Heart left ventricle (tissue), 16 donors: ENCODE measurements at regions not wholly inside any gene's neighbourhood (a gene's known extent, or its start where the extent isn't known, plus 50 kb on each side); places are given as distances from the start of the nearest gene placed in this dataset.

Experiments
- ATAC-seq, 4 donors: fragments of 200-7000 bp; cut with Tn5 transposase; one replicate each; pipeline ENCODE4 v1.9.1; 2020 to 2022; ENCODE audit warnings: moderate library complexity in 4 of 4, mild to moderate bottlenecking in 3 of 4, moderate number of reproducible peaks in 1 of 4
- DNase-seq, 5 donors: peaks; one replicate each; pipeline ENCODE4 v3.0.0-alpha.2; 2020
- H3K27ac ChIP-seq, 12 donors: fragments of 200-600 bp; sonication (generic) in 4 of 12; one replicate each; pipeline versions ENCODE4 v1.5.0 to v1.8.0; 2016 to 2022; ENCODE audit warnings: mild to moderate bottlenecking in 2 of 12
- H3K27me3 ChIP-seq, 9 donors: fragments of 200-600 bp; sonication (generic) in 2 of 9; one replicate each; pipeline versions ENCODE4 v1.5.1 to v1.8.0; 2016 to 2022; ENCODE audit warnings: mild to moderate bottlenecking in 3 of 9
- H3K36me3 ChIP-seq, 9 donors: fragments of 200-600 bp; sonication (generic) in 2 of 9; one replicate each; pipeline versions ENCODE4 v1.5.0 to v1.8.0; 2018 to 2022; ENCODE audit warnings: mild to moderate bottlenecking in 2 of 9
- H3K4me1 ChIP-seq, 12 donors: fragments of 200-600 bp; sonication (generic) in 4 of 12; one replicate each; pipeline versions ENCODE4 v1.5.0 to v1.8.0; 2016 to 2022; ENCODE audit warnings: mild to moderate bottlenecking in 3 of 12
- H3K4me3 ChIP-seq, 12 donors: fragments of 200-600 bp; sonication (generic) in 4 of 12; one replicate each; pipeline versions ENCODE4 v1.5.0 to v1.8.0; 2017 to 2022; ENCODE audit warnings: mild to moderate bottlenecking in 9 of 12, moderate library complexity in 4 of 12
- H3K9me3 ChIP-seq, 12 donors: fragments of 200-600 bp; sonication (generic) in 4 of 12; one replicate each; pipeline versions ENCODE4 v1.5.0 to v1.8.0; 2016 to 2022; ENCODE audit warnings: mild to moderate bottlenecking in 1 of 12
- CTCF ChIP-seq, 12 donors: fragments of 200-600 bp; sonication (generic) in 4 of 12; IDR thresholded peaks; one replicate each; pipeline versions ENCODE4 v1.5.0 to v1.8.0; 2018 to 2022; ENCODE audit warnings: antibody characterized with exemption in 12 of 12, mild to moderate bottlenecking in 5 of 12
- POLR2A ChIP-seq, 2 donors: fragments of 450-650 bp; IDR thresholded peaks; one replicate each; pipeline ENCODE4 v1.6.1; 2017; ENCODE audit warnings: antibody characterized with exemption in 2 of 2, mild to moderate bottlenecking in 2 of 2, moderate library complexity in 2 of 2
- WGBS, 4 donors: extraction: QIAGEN DNeasy Blood & Tissue Kit in 2 of 4; methylation state at CpG; one replicate each; pipeline versions ENCODE4 v1.1.5 to v1.1.7; 2013 to 2018; 5-methylcytosine and 5-hydroxymethylcytosine counted together
- intact Hi-C, 10 donors: fragments of 100-400 bp; cut with DNase I; formaldehyde crosslinking; loops; one replicate each; pipeline versions ENCODE4 v1.11.1 to v1.14.2; 2022
- donor health status: ischemic (EF 13 %, LVEDD 7.1; RV severe dilation, severe dysfunction).
- donor health status: healthy with polysubstance abuse.
- donor health status: DM: no; HTN: yes; CAD: no.
- donor health status: DM: no; HTN: no; CAD: no.
- donor health status: ischemic (EF 25% LVEDD 6.9; RV normal size, moderate dysfunction).
- donor health status: ischemic (EF 25% LVEDD 5.7; RV mildly dilated, moderate dysfunction).
- donor health status: healthy.
- donor health status: DM: yes; HTN: yes; CAD: no.
- donor health status: ischemic (EF 35%, LVEDD 5.7; RV mildly dilated, moderate dysfunction).
- donor health status: nonischemic (EF 11% LVEDD 7.7; RV severe dilation, severe dysfunction).
- donor health status: DM: yes; HTN: yes; CAD: no.
- donor health status: PGD.
- donor health status: ischemic (EF 29% LVEDD 5.4; RV normal size, mild dysfunction).
- donor health status: nonischemic (EF 23%, LVEDD 6.1; RV moderate dilation, normal function).

- no peak for TF ChIP-seq POLR2A (IDR thresholded peaks at IDR 0.05)
- TF ChIP-seq CTCF (IDR thresholded peaks at IDR 0.05): no peak
- DNase-seq: no peak
- H3K4me3 ChIP-seq: no peak overlapping the region
- no peaks in the 10 kb centered on the region for H3K36me3 ChIP-seq
- intact Hi-C loops: no loop called here
- no peaks in the 10 kb centered on the region for H3K9me3 ChIP-seq
- WGBS, 4 donors: 76 to 85% (median 77%) methylated on average over 8 to 9 of the region's 9 CpGs
- no peak overlapping the region for H3K27ac ChIP-seq
- H3K4me1 ChIP-seq: no peaks in the 10 kb centered on the region
- H3K27me3 ChIP-seq: peaks cover 0 to 39% (median 1%) of the 10 kb centered on the region in 9 donors
- ATAC-seq: no peak
These were observed 286.0 kb upstream of the CDH4 start for GRCh38 chr20:60966031-60966430.

GRCh38 chr20:60966766-60967165 is 285.3 kb upstream of the CDH4 start:
- no peak overlapping the region for H3K4me3 ChIP-seq
- DNase-seq (no peak), ATAC-seq (no peak)
- WGBS, 4 donors: 86 to 93% (median 87%) methylated on average over 18 to 19 of the region's 19 CpGs
- H3K27ac ChIP-seq: no peak overlapping the region
- H3K27me3 ChIP-seq: peaks cover 0 to 43% (median 3%) of the 10 kb centered on the region in 9 donors
- no peaks in the 10 kb centered on the region for H3K36me3 ChIP-seq
- no peak for TF ChIP-seq CTCF (IDR thresholded peaks at IDR 0.05)
- no peak for TF ChIP-seq POLR2A (IDR thresholded peaks at IDR 0.05)
- intact Hi-C loops: no loop called here
- H3K4me1 ChIP-seq: no peaks in the 10 kb centered on the region
- no peaks in the 10 kb centered on the region for H3K9me3 ChIP-seq

- Histone ChIP-seq H3K9me3 (no peaks in the 10 kb centered on the region), H3K4me1 (no peaks in the 10 kb centered on the region), H3K4me3 (no peak overlapping the region), H3K36me3 (no peaks in the 10 kb centered on the region), H3K27me3 (peaks cover 0 to 43% (median 3%) of the 10 kb centered on the region in 9 donors), H3K27ac (no peak overlapping the region)
- TF ChIP-seq POLR2A (IDR thresholded peaks at IDR 0.05) (no peak), CTCF (IDR thresholded peaks at IDR 0.05) (no peak)
- DNase-seq (no peak), ATAC-seq (no peak)
- intact Hi-C loops: no loop called here
- WGBS, 4 donors: 60 to 92% (median 77%) methylated on average over 30 to 56 of the region's 56 CpGs
These were observed 284.4 kb upstream of the CDH4 start for GRCh38 chr20:60967431-60968316.

- Histone ChIP-seq H3K4me1 (no peaks in the 10 kb centered on the region), H3K36me3 (no peaks in the 10 kb centered on the region), H3K4me3 (no peak overlapping the region), H3K9me3 (no peaks in the 10 kb centered on the region), H3K27me3 (peaks cover 0 to 48% (median 3%) of the 10 kb centered on the region in 9 donors), H3K27ac (no peak overlapping the region)
- 77 to 79% (median 78%) methylated on average over 7 of the region's 7 CpGs for WGBS, 4 donors
- DNase-seq (no peak), ATAC-seq (no peak)
- no peak for TF ChIP-seq CTCF (IDR thresholded peaks at IDR 0.05)
- TF ChIP-seq POLR2A (IDR thresholded peaks at IDR 0.05): no peak
- intact Hi-C loops: no loop called here
These were observed 283.0 kb upstream of the CDH4 start for GRCh38 chr20:60968853-60969720.
